HCT116 (cell line): ENCODE measurements at regions not wholly inside any gene's neighbourhood (a gene's known extent, or its start where the extent isn't known, plus 50 kb on each side); places are given as distances from the start of the nearest gene placed in this dataset.
"Not testable (repeated sequence)": the region's sequence is repeated elsewhere in the genome, so short reads cannot be mapped to it uniquely, and the experiment has no call there.

ENCODE experiments used
- ATAC-seq: fragments of 200-7000 bp; cut with Tn5 transposase; 2 replicates; pipeline ENCODE4 v1.9.1; 2020; ENCODE audit warnings: mild to moderate bottlenecking, moderate library complexity
- BruUV-seq: library from RNA; stranded (reverse); fragments of 400-500 nt; replicated peaks from 2 replicates; lab custom pipeline; 2021; lab: Mats Ljungman, UMichigan
- CTCF ChIA-PET: fragments of 300-600 bp; sonication (Branson Sonifier 250); formaldehyde crosslinking; loops from one replicate; lab custom pipeline; 2021; ENCODE audit warnings: antibody characterized with exemption; lab: Charles Lee
- POLR2A ChIA-PET: fragments of 300-600, 350-600 bp; sonication (Branson Sonifier 250); formaldehyde crosslinking; loops from one replicate; lab custom pipeline; 2021; ENCODE audit warnings: antibody characterized with exemption; lab: Charles Lee
- RAD21 ChIA-PET, 2 experiments: fragments of 300-600 bp; sonication (Branson Sonifier 250); formaldehyde crosslinking; loops; one replicate each; lab custom pipeline; 2023; ENCODE audit warnings: low total read pairs in 2 of 2; ENCODE audit not compliant: uncharacterized antibody in 2 of 2, unreplicated experiment in 2 of 2, low non-redundant PET in 1 of 2; lab: Charles Lee
- DNase-seq: peaks from one replicate; pipeline ENCODE4 v3.0.0-alpha.2; 2010; ENCODE audit warnings: low read depth, low spot score
- H2AFZ ChIP-seq: fragments of 200-600 bp; shearing (Covaris generic), sonication (generic); 2 replicates; pipeline ENCODE4 v1.6.1; 2017; ENCODE audit warnings: low read depth, mixed run types, mixed read lengths, antibody characterized with exemption, low read length; ENCODE audit not compliant: poor library complexity, severe bottlenecking
- H3K27ac ChIP-seq: 2 replicates; pipeline ENCODE4 v1.5.1; 2012; ENCODE audit warnings: low read depth, low read length
- H3K27me3 ChIP-seq: fragments of 200-600 bp; sonication (generic); 2 replicates; pipeline ENCODE4 v1.6.1; 2016; ENCODE audit warnings: mixed run types, low read length, mixed read lengths; ENCODE audit not compliant: insufficient read depth
- H3K36me3 ChIP-seq, 2 experiments: fragments of 200-500 bp in 1 of 2; fragments of 200-600 bp in 1 of 2; sonication (Bioruptor generic) in 1 of 2; sonication (generic) in 1 of 2; 2 replicates each; pipeline versions ENCODE4 v1.5.1 to v1.6.1; 2014 to 2016; ENCODE audit warnings: low read length in 2 of 2, inconsistent platforms in 1 of 2, mixed read lengths in 1 of 2, mixed run types in 1 of 2; ENCODE audit not compliant: insufficient read depth in 2 of 2, control insufficient read depth in 1 of 2
- H3K4me1 ChIP-seq, 2 experiments: fragments of 200-600 bp in 1 of 2; sonication (generic) in 1 of 2; 2 replicates each; pipeline versions ENCODE4 v1.5.1 to v1.6.1; 2012 to 2017; ENCODE audit warnings: low read length in 2 of 2, inconsistent platforms in 1 of 2, mild to moderate bottlenecking in 1 of 2, mixed read lengths in 1 of 2, mixed run types in 1 of 2, moderate library complexity in 1 of 2; ENCODE audit not compliant: insufficient read depth in 2 of 2, control insufficient read depth in 1 of 2
- H3K4me2 ChIP-seq: fragments of 200-600 bp; sonication (generic); 2 replicates; pipeline ENCODE4 v1.6.1; 2017; ENCODE audit warnings: mixed run types, low read length, mixed read lengths
- H3K4me3 ChIP-seq, 2 experiments: fragments of 200-600 bp in 1 of 2; sonication (generic) in 1 of 2; replicated peaks in 1 of 2; 2 replicates each; pipeline ENCODE4 v1.5.1; 2011 to 2016; ENCODE audit warnings: low read length in 2 of 2, control low read depth in 1 of 2, low read depth in 1 of 2, mild to moderate bottlenecking in 1 of 2, mixed read lengths in 1 of 2, mixed run types in 1 of 2
- H3K79me2 ChIP-seq: fragments of 200-600 bp; sonication (generic); 2 replicates; pipeline ENCODE4 v1.6.1; 2017; ENCODE audit warnings: mild to moderate bottlenecking, mixed run types, low read length, moderate library complexity, mixed read lengths; ENCODE audit not compliant: insufficient read depth
- H3K9ac ChIP-seq: fragments of 200-600 bp; sonication (generic); 2 replicates; pipeline ENCODE4 v1.6.1; 2016; ENCODE audit warnings: low read length, mixed read lengths
- H3K9me2 ChIP-seq: fragments of 200-600 bp; sonication (generic), shearing (Covaris generic); 2 replicates; pipeline ENCODE4 v1.6.1; 2017; ENCODE audit warnings: mixed run types, mild to moderate bottlenecking, moderate library complexity; ENCODE audit not compliant: insufficient read depth
- H3K9me3 ChIP-seq, 2 experiments: fragments of 200-500 bp in 1 of 2; fragments of 200-600 bp in 1 of 2; sonication (Bioruptor generic) in 1 of 2; sonication (generic) in 1 of 2; 2 replicates each; pipeline ENCODE4 v1.6.1; 2014 to 2017; ENCODE audit warnings: low read length in 2 of 2, mixed read lengths in 2 of 2, inconsistent platforms in 1 of 2, low read depth in 1 of 2, mild to moderate bottlenecking in 1 of 2, mixed run types in 1 of 2, moderate library complexity in 1 of 2; ENCODE audit not compliant: control insufficient read depth in 1 of 2, insufficient read depth in 1 of 2
- H4K20me1 ChIP-seq: fragments of 200-600 bp; sonication (generic), shearing (Covaris generic); 2 replicates; pipeline ENCODE4 v1.6.1; 2017; ENCODE audit warnings: mixed run types, mild to moderate bottlenecking, moderate library complexity; ENCODE audit not compliant: insufficient read depth
- CBX3 ChIP-seq: IDR thresholded peaks from 2 replicates; pipeline ENCODE4 v1.6.1; 2012; ENCODE audit warnings: low read depth
- CTCF ChIP-seq, 3 experiments: fragments of 200-600 bp in 1 of 3; sonication (generic) in 1 of 3; IDR thresholded peaks in 2 of 3; conservative IDR thresholded peaks in 1 of 3; 2 replicates each; pipeline ENCODE4 v1.5.1; 2012 to 2017; ENCODE audit warnings: low read depth in 2 of 3, low read length in 2 of 3, antibody characterized with exemption in 1 of 3, borderline replicate concordance in 1 of 3, control low read depth in 1 of 3, mild to moderate bottlenecking in 1 of 3, mixed read lengths in 1 of 3, mixed run types in 1 of 3, moderate library complexity in 1 of 3; ENCODE audit not compliant: insufficient read depth in 1 of 3
- EGR1 ChIP-seq: IDR thresholded peaks from 2 replicates; pipeline ENCODE4 v1.6.1; 2012; ENCODE audit warnings: low read depth
- REST ChIP-seq: IDR thresholded peaks from 2 replicates; pipeline ENCODE4 v1.6.1; 2012; ENCODE audit warnings: low read depth
- SRF ChIP-seq: IDR thresholded peaks from 2 replicates; pipeline ENCODE4 v1.6.1; 2012; ENCODE audit warnings: low read depth
- YY1 ChIP-seq: IDR thresholded peaks from 2 replicates; pipeline ENCODE4 v1.6.1; 2011; ENCODE audit warnings: low read length, low read depth, moderate library complexity, mild to moderate bottlenecking; ENCODE audit not compliant: insufficient replicate concordance; ENCODE audit errors: extremely low read depth
- ZBTB33 ChIP-seq: IDR thresholded peaks from 2 replicates; pipeline ENCODE4 v1.6.1; 2011; ENCODE audit warnings: mild to moderate bottlenecking, low read length, moderate library complexity; ENCODE audit not compliant: insufficient replicate concordance; ENCODE audit errors: extremely low read depth
- ZNF274 ChIP-seq: fragments of 200-500 bp; sonication (Bioruptor generic); IDR thresholded peaks from 2 replicates; pipeline ENCODE4 v1.6.1; 2014; ENCODE audit warnings: mild to moderate bottlenecking, low read depth, low read length, inconsistent platforms
- intact Hi-C: fragments of 100-400 bp; cut with micrococcal nuclease; formaldehyde crosslinking; loops from 2 replicates; pipeline ENCODE4 v1.10.0; 2022

- ChIA-PET RAD21 (no interaction called here), CTCF (no interaction called here), POLR2A (no interaction called here)
- no peaks in the 10 kb centered on the region for H3K9me3 ChIP-seq
- H3K4me1 ChIP-seq: no peaks in the 10 kb centered on the region
- H2AFZ ChIP-seq: no peak overlapping the region
- H3K9ac ChIP-seq: no peak overlapping the region
- no peak overlapping the region for H3K4me3 ChIP-seq
- no peaks in the 10 kb centered on the region for H3K27me3 ChIP-seq
- intact Hi-C loops: no loop called here
- no peak for ATAC-seq
- no TSS peak for BruUV-seq
- H3K79me2 ChIP-seq: no peaks in the 10 kb centered on the region
- H4K20me1 ChIP-seq: no peaks in the 10 kb centered on the region
- no peak overlapping the region for H3K27ac ChIP-seq
- no peak for DNase-seq
- TF ChIP-seq REST (no peak), ZNF274 (no peak), SRF (no peak), CBX3 (no peak), YY1 (no peak), ZBTB33 (no peak), EGR1 (no peak), CTCF (IDR thresholded peaks at IDR 0.05 in 2 of 3, conservative IDR thresholded peaks at IDR 0.05 in 1 of 3; ENCODE audit: borderline replicate concordance in 1 of 3, insufficient read depth in 1 of 3, low read depth in 2 of 3, low read length in 2 of 3) (no peak)
- TF ChIP-seq, all 23 proteins: peak for 0
- Histone ChIP-seq H3K9me2 (no peaks in the 10 kb centered on the region), H3K4me2 (no peak overlapping the region), H3K36me3 (no peaks in the 10 kb centered on the region)
Measured at GRCh38 chr6:139446138-139446715, 71.8 kb upstream of the CITED2 start.

GRCh38 chr6:139444273-139444787 is 69.9 kb upstream of the CITED2 start:
- H3K4me1 ChIP-seq, H3K4me3 ChIP-seq, H3K4me2 ChIP-seq, DNase-seq, CTCF ChIA-PET, intact Hi-C loops, H3K9me3 ChIP-seq, POLR2A ChIA-PET, H2AFZ ChIP-seq, H3K36me3 ChIP-seq, H3K27me3 ChIP-seq, RAD21 ChIA-PET, BruUV-seq, ATAC-seq, H3K9me2 ChIP-seq, H3K27ac ChIP-seq, H3K9ac ChIP-seq, H3K79me2 ChIP-seq, H4K20me1 ChIP-seq: not testable (repeated sequence)
